Retina (tissue), 1 donor: ENCODE measurements at regions not wholly inside any gene's neighbourhood (a gene's known extent, or its start where the extent isn't known, plus 50 kb on each side); places are given as distances from the start of the nearest gene placed in this dataset.
A peak's percentile ranks its signal among the peaks of the same experiment; 100 is the strongest.

Source experiments
- DNase-seq: peaks from one replicate; pipeline ENCODE4 v3.0.0-alpha.2; 2016

- no peak for DNase-seq
Observed at GRCh38 chr17:72511242-72511641, 390.4 kb downstream of the SOX9 start.

DNA sequence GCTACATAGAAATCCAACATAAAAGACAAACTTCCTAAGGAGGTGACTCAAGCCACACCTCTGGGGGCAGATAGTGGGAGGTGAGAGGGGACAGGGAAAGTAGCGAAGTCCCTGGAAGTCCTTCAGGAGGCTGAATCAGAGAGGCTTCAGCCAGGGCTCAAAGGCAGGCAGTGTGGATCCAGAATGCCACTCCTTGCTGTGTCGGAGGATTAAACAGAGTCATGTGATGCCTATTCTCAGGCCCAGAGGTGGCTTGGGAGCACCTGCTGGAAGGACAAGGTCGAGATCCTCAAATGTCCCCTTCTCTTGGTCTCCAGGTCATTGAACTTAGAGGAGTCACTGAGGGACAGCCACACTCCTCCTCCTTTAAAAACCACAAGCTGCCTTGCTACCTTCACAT, 391.1 kb downstream of the SOX9 start:
- DNase-seq, result no peak

DNA sequence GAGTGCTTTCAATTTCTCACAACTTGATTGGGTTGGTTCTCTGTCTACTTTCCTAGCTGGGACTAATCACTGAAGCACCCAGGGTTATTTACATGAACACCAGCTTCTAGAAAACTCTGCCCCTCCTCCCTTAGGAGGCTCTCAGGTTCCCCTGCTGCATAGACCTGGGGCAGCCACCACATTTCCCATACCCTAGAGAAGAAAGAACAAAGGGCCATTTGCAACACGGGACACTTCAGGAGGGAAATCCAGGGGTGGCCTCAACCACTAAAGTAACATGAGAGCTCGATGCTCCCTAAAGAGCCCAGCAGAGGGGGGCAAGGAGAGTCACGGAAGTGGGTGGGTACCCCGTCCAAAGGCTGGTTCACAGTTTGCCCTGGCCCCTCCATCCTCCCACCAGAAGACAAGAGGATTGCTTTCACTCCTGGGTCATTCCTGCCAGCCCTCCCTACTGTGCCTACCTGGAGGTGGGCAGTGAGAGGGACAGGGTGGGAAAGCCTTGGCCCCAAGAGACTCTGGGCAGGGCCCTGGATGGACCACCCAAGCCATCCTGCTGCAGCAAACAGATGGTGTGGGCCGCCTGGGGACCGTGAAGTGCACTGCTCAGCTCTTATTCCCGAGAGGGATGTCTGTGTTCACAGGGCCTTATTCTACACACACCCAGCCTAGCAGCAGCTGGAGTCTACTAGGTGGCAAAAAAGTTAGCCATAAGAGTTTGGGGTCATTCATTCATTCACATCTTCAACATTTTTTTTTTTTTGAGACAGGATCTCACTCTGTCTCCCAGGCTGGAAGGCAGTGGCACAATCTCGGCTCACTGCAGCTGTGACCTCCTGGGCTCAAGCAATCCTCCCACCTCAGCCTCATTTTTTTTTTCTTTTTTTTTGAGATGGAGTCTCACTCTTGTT, 392.1 kb downstream of the SOX9 start:
- DNase-seq, result no peak

DNA sequence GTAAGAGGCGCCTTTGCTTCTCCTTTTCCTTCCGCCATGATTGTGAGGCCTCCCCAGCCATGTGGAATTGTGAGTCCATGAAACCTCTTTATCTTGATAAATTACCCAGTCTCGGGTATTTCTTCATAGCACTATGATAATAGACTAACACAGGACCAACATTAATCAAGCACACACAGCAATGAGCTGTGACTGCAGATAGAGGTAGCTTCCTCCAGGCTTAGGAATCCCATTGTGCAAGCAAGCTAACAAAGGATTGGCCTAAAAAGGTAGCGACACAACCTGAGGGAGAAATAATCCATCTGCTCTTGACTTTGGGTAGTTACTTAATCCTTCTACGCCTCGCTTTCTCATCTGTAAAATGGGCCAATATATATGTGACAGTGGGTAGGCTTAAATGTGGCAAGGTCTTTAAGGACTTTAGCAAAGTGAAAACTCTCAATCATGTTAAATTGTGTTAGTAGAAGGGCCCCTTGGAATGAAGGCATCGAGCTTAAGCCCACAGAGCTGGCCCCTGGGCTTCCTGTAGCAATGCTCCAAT, 393.6 kb downstream of the SOX9 start:
- no peak for DNase-seq

DNA sequence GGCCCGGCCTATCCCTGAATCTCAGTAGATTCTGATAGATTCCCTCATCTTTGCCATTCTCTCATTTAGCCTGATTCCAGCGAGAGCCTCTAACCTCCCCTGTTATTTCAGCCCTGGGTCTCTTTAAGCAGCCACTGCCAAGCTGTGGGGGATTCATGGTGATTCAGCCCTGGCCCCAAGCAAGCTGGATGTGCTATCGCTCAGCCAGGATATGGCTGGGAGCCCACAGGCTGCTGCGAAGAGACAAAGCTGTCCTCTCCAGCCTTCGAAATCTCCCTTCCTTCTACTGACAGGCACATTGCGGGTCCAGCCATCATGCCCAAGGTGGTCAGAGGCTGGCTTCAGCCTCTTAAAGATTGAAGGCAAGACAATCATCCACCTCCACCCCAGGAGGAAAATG, 394.1 kb downstream of the SOX9 start:
- no peak for DNase-seq

GRCh38 chr17:72515291-72516065, 394.7 kb downstream of the SOX9 start:
- DNase-seq, result peak; percentile 88

- peak; percentile 78 for DNase-seq
Observed at GRCh38 chr17:72516772-72517399, 396.1 kb downstream of the SOX9 start.

DNA sequence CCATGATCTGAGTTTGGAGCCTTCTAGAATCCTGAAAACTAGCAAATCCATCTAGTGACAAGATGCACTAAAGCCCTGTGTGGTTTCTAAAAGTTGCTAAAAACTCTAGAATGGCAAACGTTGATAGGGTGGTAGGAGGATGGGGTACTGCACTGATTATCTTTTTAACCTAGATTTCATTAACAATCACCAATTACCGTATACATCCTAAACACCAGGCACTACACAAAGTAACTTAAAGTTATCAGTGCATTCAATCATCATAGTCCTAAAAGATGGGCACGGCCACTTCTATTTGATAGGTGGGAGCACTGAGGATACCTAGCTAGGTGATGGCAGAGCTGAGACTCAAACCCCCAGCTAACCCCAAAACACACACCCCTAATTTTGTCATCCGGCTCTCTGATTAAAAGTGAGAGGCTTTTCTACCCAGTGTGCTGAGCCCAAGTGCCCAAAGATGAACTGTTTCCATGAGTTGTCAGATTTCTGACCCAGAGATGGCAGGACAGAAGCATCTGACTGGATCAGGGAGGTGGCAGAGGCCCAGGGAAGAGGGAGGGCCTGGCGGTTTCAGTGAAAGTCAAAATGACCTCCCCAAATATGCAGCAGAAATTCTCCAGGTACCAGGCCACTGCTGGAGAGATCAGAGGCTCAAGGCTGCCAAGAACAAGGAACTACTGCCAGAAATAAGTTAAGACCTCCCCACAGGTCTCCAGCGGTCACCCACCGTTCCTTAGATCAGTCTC, 396.8 kb downstream of the SOX9 start:
- DNase-seq, result peak; percentile 58

DNA sequence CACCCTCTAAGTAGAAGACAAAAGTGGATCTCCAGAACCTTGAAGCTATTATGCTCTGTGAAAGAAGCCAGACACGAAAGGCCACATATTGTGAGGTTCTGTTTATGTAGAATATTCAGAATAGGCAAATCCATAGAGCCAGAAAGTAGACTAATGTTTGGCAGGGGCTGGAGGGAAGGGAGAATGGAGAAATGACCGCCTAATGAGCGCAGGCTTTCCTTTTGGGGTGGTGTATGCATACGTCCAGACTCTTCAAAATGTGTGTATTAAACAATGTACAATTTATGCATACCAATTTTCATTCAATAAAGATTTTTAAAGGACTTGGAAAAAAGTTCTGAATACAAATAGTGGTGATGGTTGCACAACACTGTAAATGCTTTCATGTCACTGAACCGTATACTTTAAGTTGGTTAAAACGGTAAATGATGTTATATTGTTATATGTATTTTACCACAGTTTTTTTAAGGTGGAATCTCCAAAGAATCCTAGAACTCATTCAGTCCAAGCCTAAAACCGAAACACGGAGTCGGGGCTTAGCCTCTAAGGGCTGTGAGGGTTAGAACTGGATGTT, 397.4 kb downstream of the SOX9 start:
- no peak for DNase-seq

DNA sequence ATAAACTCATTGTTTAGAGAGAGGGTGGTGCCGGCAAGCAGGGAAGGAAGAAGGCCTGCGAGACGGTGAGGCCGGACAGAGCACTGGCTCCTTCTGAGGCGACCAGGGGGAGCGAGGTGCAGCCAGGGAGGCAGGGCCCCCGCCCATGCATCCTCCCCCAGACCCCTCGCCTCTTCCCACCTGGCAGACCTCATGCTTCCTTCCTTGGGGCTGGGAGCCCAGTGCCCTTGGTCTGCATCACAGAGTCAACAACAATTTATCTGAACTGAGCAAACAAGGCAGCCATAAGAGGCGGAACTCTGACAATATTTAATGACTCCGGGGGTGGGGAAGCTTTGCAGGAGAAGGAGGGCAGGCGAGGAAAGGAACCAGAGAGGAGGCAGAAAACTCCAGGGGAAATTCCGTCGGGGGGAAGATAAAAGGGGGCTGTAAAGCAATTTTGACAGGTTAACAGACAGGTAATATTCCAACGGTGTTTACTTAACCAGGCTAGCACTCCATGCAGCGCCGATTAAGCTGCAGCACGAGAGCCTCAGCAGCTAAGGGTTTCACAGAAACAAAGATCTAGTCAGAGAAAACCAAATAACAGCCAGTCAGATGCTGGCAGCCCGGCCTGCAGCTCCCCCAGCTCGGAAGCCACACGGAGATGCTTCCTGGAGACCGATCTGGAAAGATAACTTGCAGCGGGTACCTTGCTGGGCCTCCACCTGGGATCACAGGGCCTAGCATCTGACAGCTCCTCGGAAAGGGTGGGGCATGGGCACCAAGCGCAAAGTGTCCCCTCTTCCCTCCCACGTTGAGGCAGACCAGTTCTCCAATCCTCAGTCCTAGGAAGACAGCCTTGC, 398.2 kb downstream of the SOX9 start:
- peak; percentile 48 for DNase-seq

DNA sequence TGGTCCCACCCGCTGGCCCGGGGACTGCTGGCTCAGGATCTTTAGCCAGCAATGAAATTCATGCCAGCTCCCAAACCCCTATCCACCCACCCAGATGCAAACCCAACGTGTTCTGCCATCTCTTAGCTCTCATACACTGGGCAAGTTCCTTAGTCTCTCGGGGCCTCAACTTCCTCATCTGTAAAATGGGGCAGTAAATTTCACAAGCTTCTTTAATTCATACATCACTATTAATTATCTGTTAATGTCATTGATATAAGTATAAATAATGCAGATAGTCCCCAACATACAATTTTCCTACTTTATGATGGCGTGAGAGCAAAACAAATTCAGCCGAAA, 398.7 kb downstream of the SOX9 start:
- DNase-seq, result no peak

DNA sequence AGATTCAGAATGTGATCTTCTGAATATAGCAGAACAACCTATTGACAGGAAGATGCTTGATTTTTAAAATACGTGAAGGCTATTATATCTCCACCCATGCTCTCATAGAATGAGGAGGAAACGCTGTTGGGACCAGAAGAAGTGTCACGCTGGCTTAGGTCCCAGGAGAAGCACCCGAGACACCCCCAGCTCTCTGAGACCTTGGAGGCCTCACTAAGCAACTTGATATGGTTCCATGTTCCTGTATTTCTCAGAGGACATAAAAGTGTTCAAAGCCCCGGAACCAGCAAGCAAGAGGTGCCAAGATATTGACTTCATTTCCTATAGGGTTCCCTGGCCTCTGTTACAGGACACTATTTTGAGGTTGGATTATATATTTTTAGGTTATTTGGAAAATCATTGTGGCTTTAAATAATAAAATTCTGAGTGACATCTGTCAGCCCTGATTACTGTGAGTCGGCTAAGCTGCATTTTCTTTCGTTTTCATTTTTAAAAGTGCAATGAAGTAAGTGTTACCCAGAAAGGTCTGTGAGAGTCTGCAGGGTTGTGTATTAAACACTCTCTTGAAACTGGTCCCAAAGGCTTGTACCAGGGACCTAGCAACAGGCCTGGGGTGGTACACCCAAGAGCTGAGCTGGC, 400.0 kb downstream of the SOX9 start:
- no peak for DNase-seq

GRCh38 chr17:72523491-72523890, 402.7 kb downstream of the SOX9 start:
- no peak for DNase-seq

DNA sequence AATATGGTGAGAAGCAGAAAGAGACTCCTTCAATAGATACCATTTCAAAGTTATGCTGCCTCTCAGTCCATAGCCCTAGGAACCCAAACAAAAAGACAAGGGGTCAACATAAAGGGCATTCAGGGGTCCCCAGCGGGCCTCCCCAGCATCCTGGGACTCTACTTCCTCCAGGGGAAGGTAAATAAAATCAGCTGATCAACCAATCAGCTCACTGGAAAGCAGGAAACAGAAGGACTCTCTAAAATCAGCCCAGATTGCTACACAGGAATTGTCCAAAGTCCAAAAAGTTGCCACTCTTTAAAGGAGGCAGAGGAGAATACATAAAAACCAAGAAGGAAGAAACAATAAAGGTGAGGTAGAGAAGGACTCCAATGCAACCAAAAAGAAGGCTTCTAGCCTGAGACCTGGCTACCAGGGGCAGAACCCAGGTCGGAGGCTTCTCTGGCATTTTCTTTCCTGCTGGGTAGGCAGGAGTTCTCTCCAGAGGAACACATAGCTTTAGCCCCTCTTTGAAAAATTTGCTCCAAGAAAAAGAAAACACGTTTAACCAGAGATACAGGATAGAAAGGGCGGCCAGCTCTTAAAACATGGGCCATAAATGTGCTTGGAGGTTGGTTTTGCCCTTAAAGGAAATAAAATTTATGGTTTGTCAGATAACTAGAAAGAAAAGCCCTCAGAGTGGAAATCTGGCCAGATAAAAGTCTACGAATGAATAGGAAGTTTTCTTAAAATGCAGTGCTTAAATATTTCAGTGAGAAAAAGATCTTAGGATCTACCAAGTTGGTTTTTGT, 404.6 kb downstream of the SOX9 start:
- no peak for DNase-seq

GRCh38 chr17:72526769-72527168, 405.9 kb downstream of the SOX9 start:
- DNase-seq, result no peak

DNA sequence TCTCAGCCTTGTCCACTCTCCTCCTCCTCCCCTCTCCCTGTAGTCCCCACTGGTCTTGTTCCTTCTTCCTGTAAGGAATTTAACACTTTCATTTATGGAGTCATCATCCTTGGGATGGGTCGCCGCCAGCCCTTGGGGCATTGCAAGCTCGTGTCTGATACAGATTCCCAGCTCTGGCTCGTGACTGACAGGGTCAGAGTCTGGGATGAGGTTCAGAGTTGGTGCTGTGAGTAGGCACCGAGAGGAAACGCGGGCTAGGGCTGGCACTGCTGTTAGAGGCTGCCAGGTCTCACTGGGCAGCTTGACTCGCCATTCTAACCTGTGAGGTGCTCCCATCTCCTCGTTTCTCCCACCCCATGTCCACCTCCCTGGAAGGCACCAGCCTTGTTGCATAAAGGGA, 407.0 kb downstream of the SOX9 start:
- no peak for DNase-seq

GRCh38 chr17:72528683-72529082, 407.9 kb downstream of the SOX9 start:
- DNase-seq, result no peak

- DNase-seq, result peak; percentile 65
Observed at GRCh38 chr17:72529386-72529785, 408.6 kb downstream of the SOX9 start.

GRCh38 chr17:72530454-72530853, 409.6 kb downstream of the SOX9 start:
- DNase-seq, result peak; percentile 54

- DNase-seq, result no peak
Observed at GRCh38 chr17:72531729-72532128, 410.9 kb downstream of the SOX9 start.
